Left cardiac atrium (tissue), 4 donors: ENCODE measurements at regions not wholly inside any gene's neighbourhood (a gene's known extent, or its start where the extent isn't known, plus 50 kb on each side); places are given as distances from the start of the nearest gene placed in this dataset.
A peak's percentile ranks its signal among the peaks of the same experiment; 100 is the strongest.

Experiments
- ATAC-seq, 2 donors: fragments of 200-7000 bp; cut with Tn5 transposase; one replicate each; pipeline ENCODE4 v1.9.1; 2020; ENCODE audit warnings: mild to moderate bottlenecking in 2 of 2, moderate library complexity in 2 of 2
- DNase-seq: peaks from one replicate; pipeline ENCODE4 v3.0.0-alpha.2; 2020
- intact Hi-C, 2 donors: fragments of 100-400 bp; cut with DNase I; formaldehyde crosslinking; loops; one replicate each; pipeline versions ENCODE4 v1.14.1 to v1.15.1; 2022 to 2023
- donor health status: DM: no; HTN: yes; CAD: no.
- donor health status: DM: no; HTN: yes; CAD: no; lungs with severe emphysema.
- donor health status: DM: yes; HTN: yes; CAD: no.
- donor health status: Dilated cardiomyopathy.

DNA sequence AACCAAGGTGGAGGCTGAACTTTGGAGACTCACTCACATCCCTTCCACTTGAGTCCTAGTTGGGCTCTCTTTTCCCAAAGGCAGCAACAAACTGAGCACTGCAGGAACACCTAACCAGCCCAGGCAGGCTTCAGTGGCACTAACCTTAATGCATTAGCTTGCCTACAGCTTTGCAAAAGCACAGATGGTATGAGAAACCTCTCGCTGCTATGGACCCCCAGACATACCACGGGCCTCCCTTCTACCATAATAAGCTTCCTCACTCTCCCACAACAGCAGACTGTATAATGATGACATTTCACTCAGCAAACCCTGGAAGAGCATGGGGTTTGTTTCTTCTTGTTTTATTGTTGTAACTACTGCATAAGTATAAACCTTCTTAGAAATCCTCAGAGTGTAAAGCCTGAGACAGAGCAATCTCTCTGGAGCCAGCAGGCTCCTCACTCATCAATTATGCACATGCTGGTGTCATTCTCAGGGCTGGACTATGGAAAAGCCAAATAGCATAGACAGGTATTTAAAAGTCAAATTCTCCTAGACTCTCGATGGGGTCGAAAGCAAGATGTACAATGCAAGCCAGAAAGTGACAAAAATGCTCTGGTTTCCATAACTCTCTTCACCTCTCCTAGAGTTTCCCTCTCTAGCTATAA, 167.6 kb downstream of the NXPE2 start:
- ATAC-seq (no peak), DNase-seq (no peak)
- intact Hi-C loops, result no loop called here

DNA sequence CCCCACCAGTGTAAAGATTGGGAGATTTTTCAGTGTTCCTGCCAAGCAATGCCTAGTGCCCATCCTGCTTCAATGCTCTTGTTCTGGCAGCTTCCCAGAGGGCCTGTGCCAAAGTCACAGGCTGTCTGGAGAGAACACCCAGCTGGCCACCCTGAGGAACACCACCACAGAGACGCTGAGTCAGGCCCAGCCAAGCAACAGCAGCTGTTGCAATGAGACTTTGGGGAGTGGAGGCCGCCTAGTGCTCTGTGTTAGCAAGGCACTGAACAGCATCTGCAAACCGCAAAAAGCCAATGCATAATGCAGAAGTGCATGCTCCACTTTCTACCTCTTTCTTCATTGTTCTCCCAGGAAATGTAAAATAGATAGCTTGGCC, 168.1 kb downstream of the NXPE2 start:
- peak; percentile 53 for DNase-seq
- intact Hi-C loops, result no loop called here
- peak; percentile 93 to 95 for ATAC-seq

DNA sequence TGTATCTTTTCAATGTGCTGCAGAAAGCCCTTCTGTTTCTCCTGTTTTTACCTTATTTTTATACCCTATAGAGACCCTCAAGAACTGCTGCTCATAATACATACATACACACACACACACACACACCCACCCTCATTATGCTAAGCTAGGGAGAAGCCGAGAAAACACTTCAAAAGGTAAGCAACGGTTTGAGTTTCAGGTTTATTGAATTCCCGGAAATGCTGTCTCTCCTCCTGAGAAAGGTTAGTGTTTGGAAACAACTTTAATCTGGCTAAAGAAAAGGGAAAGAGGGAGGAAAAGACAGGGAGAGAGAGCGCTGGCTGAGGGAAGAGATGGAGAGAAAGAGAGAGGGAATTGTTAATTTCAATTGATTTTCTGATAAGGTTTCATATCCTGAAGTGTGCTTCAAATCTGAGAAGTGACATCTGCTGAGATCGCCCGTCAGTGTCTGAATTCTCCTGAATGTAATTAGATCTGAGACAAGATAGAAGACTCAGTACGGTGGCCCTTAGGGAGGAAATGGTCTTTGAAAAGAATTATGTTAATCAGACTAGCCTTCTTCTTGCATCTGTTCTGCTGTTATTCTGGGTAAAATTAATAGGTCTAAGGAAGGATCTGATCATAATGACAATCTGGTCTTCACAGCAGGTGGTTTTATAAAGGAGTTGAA, 169.1 kb downstream of the NXPE2 start:
- ATAC-seq (no peak), DNase-seq (no peak)
- intact Hi-C loops, result no loop called here

DNA sequence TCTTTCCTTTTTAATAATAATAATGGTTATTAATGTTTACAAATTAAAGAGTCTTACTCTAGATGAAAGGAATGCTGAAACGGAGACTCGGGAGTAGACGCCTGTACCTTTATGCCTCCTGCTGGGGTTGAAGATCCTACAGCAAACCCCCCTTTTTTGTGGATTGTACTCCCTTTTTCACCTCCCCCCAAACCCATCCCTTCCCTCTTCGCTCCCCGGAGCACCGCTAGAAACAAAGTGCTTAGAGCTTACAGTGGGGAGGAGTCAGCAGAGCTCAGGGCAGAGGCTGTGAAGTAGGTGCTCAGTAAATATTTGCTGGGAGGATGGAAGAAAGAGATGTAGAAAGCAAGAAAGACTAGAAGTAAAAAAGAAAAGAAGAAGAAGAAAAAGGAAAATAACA, 169.7 kb downstream of the NXPE2 start:
- intact Hi-C loops, result no loop called here
- DNase-seq, result no peak
- ATAC-seq, result no peak

DNA sequence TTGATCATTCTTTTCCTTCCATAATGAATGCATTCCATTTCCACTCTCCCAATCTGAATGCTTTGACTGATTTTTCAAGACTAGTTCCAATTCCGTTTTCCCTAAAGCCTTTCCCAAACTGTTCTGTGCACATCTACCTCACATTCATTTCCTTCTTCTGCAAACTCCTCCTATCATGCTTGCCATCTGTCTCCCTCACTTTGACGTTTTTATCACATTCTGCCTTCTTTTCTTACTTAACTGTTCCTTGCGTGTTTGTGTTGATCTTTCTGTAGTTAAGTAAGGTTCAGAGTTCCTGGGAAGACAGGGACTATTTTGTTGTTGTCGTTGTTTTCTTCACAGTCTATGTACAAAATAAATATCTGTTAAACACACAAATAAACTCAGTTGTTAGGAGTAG, 179.0 kb downstream of the NXPE2 start:
- intact Hi-C loops, result no loop called here
- no peak for ATAC-seq
- no peak for DNase-seq

DNA sequence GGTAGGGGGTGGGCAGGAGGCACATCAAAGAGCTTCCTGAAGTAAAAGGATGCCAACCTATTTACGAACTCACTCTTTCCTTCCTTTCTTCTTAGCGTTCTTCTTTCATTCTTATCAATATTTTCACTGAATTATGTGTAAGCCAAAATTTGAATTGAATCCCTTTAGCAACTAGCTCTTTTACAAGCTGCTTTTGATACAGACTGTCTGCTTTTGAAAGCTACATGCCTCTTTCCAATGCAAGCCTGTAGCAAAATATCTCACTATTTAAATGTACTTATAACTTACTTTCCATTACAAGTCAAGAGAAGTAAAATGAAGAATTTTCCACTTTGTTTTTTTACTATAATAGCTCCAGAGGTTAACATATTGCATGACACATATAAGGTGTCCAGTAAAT, 186.6 kb downstream of the NXPE2 start:
- intact Hi-C loops, result no loop called here
- DNase-seq (no peak), ATAC-seq (no peak)

DNA sequence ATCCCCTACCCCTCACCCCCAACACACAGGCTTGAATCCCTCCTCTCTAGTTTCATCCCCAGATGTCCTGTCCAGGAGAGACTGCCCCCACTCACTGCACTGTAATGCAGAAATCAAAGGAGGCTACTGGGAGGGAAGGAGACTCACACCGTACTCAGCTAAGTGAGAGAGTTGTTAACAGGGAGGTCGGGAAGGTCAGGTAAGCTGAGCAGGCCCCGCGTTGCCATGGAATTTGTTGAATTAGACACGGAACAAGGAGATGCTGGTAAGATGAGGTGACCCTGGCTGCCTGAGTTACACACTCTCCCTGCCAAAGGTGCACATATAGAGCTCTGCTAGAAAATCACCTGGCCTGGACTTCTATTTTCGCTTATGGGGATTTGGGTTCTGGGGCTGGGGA, 197.9 kb downstream of the NXPE2 start:
- no peak for DNase-seq
- intact Hi-C loops, result no loop called here
- ATAC-seq, result no peak

DNA sequence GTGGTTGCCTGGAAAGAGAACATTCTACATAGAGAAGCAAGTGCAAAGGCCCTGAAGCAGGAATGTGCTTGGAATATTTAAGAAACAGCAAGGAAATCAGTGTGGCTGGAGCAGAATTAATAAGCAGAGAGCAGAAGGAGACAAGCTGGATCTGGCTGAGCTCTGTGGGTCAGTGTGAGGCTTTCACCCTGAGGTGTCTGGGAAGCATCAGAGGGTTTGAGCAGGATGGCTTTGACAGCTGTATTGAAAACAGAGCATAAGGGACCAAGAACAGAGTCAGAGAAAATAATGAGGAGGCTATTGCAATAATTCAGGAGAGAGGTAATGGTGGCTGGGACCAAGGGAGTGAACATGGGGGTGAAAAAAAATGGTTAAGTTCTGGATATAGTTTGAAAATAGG, 199.6 kb downstream of the NXPE2 start:
- intact Hi-C loops, result no loop called here

DNA sequence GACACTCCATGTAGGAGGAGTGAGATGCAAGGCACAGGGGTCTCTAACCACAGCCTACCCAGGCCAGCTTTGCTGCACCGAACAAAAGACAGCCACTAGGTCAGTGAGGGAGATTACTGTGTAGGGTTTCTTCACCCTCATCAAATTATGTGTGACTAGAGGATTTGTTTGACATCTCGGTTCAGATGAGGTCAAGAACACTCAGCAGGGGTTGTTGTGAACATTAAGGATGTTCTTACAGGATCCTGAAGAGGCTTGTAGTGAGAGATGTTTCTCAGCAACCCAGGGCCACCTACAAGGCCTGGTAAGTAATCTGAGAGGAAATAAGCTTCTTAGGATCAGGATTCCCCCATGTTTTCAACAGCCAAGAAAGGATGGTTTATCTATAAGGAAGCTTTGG, 202.1 kb downstream of the NXPE2 start:
- intact Hi-C loops, result no loop called here
- ATAC-seq (no peak), DNase-seq (no peak)

More for the DNA sequence above, 199.6 kb downstream of the NXPE2 start:
- DNase-seq, result no peak
- ATAC-seq, result no peak

DNA sequence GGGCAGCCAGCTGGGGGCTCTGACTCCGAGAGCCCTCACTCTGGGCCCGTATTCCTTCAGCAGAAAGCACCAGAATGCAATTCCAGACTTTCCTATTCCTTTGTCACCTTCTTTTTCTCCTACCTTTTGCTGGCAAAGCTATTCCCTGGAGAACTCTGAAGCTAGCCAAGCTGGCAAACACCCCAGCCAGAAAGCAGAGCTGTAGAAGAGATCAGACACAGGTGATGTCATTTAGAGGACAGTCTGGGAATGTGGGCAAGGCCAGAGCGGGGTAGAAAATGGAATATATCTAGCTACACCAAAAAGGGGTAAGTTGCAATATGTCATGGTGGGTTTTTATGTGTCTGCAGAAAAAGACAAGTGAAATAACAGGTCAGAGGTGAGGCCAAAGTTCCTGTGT, 205.1 kb downstream of the NXPE2 start:
- no peak for DNase-seq
- intact Hi-C loops, result no loop called here
- peak; percentile 50 to 80 for ATAC-seq

DNA sequence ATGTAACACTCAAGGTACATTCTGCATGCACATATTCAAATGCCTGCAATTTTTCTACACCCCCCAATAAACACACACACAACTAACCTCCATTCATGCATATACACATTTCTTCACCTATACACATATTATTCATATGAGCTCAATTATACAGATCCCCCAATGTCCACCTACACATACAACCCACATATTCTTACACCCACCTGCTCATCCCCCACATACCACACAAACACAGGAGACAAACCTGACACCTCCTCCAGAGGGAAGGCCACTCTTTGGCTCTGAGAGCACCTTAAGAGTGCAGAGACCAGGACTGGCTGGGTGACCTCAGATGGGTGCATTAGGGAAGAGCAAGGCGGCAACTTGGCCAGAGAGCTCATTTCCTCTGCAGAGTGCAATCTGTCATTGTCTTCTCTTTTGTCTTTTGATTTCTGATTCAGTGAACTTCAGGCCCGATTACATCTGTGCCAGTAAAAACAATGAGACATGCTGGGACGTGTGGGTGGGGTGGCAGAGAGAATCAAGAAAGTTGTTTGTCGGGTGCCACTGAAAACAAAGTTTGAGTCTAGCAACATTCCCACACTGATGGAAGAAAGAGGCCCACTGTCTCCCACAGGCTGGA, 208.4 kb downstream of the NXPE2 start:
- DNase-seq (no peak), ATAC-seq (peak in 1 of 2 donors; percentile 36)
- intact Hi-C loops, result no loop called here

DNA sequence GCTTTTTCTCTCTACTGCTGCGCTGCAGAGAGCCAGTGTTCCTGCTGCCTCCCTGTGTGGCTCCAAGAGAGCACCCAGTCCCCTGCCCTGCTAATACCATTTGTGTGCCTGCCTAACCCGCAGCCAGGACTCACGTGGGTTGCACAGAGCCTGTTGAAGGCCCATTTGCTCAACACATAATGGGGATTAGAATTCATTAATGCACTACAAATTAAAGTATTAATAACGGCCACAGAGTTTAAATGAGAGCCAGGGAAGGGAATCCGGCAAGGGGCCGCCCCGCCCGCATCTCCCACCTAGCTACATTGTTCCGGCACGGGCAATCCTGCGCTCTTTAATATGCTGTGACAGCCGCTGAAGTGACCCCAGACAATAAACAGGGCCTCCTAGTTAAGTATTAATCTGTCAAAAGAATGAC, 211.3 kb downstream of the NXPE2 start:
- ATAC-seq, result peak in 1 of 2 donors; percentile 66
- peak; percentile 23 for DNase-seq
- intact Hi-C loops, result loop anchor here in 1 of 2 donors (5.0 kb wide), 1 partner anchor 87 kb away; no protein-coding TSS in a partner anchor

DNA sequence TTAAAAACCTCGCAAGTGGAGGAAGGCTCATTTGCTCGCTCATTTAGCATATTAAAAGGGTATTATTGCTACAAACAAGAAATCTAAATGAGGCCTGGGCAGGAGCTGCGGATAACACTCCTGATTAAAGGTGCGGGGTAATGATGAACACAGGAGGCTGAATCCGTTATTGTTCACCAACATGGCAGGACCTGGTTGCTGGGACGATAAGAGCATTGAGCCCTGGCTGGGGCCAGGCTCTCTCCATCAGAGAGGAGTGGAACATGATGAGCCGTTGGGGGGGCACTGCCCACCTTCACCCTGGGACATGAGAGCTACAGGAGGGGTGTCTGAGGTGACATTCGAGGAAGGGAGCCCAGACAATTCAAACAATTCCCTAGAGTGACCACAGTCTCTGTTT, 211.7 kb downstream of the NXPE2 start:
- intact Hi-C loops, result loop anchor here in 1 of 2 donors (5.0 kb wide), 1 partner anchor 88 kb away; no protein-coding TSS in a partner anchor
- DNase-seq (no peak), ATAC-seq (no peak)

DNA sequence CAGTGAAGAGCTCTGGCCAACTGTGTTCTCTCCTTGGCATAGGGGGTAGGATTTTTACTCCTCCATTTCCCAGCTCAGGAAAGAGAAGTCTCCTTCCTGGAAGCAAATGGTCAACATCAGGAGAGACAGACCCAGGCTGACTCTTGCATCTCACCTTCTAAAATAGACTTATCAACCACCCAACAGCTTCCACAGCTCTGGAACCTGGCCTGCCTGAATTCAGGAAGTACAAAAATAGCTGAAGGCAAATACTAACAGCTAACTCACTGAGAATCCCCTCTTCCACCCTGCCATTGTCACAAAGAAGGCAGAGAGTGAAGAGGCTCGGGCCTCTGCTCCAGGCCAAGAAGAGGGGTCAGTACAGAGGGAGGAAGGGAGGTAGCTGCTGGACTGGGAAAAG, 213.6 kb downstream of the NXPE2 start:
- ATAC-seq (peak; percentile 54 to 75), DNase-seq (peak; percentile 22)
- intact Hi-C loops, result loop anchor here in 1 of 2 donors (5.0 kb wide), 1 partner anchor 90 kb away; no protein-coding TSS in a partner anchor

DNA sequence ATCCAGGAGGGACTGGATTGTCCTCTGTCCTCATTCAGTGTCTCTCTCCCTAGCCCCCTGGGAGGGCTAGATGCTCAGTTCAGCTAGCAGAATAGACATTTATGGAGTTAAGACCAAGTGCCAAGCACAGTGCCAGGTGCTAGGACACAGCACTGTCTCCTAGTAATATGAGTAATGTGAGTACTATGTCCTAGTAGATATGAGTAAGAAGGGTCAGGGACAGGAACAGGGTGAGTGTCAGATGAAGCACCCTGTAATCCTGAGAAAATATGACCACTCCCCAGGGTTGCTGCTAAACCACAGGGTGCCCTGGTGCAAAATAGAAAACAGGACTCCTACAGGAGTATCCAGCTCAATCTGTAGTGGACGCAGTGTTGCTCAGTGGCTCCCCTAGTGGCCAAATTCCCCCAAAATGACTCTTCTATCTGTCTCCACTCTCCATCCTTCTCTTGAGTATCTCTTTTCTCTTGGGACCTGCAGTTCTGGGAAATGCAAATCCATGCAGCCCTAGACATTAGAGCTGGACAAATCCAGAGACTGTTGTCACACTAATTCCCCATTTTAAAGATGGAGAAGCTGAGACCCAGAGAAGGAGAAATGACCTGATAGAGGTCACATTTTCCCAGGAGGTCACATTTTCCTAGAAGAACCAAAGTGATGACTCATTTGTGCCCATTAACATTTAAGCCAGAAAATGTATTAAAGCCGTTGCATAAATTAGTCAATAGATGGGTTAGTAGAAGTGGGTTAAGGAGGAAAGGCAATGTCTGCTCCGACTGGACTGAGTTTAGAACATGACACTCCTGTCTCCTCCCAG, 214.3 kb downstream of the NXPE2 start:
- ATAC-seq, result peak; percentile 8 to 82
- intact Hi-C loops, result loop anchor here in 1 of 2 donors (5.0 kb wide), 1 partner anchor 90 kb away; no protein-coding TSS in a partner anchor
- DNase-seq, result no peak

DNA sequence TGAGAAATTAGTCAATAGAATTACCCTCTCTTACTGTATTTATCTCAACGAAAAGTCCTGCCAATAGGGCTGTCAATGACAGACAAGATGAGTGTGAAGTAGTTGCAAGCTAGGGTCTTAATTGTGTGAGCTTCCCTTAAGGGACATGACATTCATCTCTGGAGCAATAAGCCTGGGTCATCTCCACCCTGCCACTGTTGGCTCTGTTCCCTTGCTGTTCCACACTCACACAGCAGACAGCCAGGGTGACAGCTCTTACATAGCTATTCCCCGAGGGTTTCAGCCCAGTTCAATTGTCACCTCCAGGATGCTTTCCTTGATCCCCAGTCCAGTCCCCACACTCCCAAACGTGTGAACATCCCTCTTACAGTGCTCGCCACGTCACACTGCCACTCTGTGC, 215.0 kb downstream of the NXPE2 start:
- intact Hi-C loops, result loop anchor here in 1 of 2 donors (5.0 kb wide), 1 partner anchor 91 kb away; no protein-coding TSS in a partner anchor
- ATAC-seq (peak; percentile 21 to 70), DNase-seq (peak; percentile 22)

DNA sequence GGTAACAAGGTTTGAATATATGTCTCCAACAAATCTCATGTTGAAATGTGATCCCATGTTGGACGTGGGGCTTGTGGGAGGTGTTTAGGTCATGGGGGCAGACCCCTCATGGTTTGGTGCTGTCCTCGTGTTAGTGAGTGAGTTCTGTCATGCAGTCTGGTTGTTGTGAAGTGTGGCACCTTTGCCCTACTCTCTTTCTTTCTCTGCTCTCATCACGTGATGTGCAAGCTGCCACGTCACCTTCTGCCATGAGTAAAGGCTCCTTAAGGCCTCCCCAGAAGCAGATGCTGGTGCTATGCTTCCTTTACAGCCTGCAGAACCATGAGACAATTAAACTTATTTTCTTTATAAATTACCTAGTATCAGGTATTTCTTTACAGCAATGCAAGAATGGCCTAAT, 218.3 kb downstream of the NXPE2 start:
- intact Hi-C loops, result no loop called here
- ATAC-seq, result no peak
- no peak for DNase-seq

DNA sequence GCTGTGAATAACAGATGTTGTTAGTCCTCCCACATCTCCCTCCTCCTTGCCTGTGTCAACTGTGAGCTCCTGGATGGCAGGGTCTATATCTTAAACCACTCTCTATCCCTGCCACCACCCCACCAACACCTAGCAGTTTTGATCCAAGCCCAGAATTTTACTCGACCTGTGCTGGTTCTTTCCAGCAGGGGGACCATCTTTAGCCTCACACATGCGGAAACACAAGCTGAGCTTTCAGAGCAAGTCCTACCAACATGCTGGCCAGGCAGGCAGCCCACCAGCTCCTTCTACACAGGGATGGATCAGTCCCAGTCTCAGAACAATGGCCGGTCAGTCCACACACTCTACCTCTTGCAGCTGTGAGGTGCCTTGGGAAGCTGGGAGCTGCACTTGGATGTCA, 231.5 kb downstream of the NXPE2 start:
- DNase-seq, result no peak
- intact Hi-C loops, result no loop called here
- ATAC-seq, result no peak

DNA sequence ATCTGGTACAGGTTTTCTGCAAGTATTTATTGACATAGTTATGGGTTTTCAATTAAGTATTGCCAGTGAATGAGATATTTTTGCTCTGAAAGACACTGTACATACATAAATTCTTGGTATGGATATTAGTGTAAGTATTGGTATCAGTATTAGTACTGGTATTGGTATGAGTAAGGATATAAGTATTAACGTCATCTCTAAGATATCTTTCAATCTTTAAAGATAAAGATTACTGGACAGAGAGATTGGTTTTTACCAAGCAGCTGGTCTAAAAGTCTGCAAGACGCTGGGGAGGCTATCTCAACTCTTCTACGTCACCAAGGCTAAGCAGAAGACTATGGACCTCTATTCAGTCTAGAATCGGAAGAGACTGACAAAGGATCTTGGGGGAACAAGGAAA, 234.5 kb downstream of the NXPE2 start:
- intact Hi-C loops, result no loop called here
- no peak for DNase-seq
- no peak for ATAC-seq
